Spinal cord (tissue), 9 donors: ENCODE measurements at regions not wholly inside any gene's neighbourhood (a gene's known extent, or its start where the extent isn't known, plus 50 kb on each side); places are given as distances from the start of the nearest gene placed in this dataset.

Source experiments
- DNase-seq, 6 donors: peaks; one replicate each; pipeline versions ENCODE4 v3.0.0 to v3.0.0-alpha.2; 2013 to 2015; ENCODE audit warnings: low spot score in 6 of 6, low read depth in 4 of 6
- H3K27ac ChIP-seq: one replicate; pipeline ENCODE4 v1.5.1; 2013; ENCODE audit warnings: low read depth, low read length, control low read depth
- H3K27me3 ChIP-seq: one replicate; pipeline ENCODE4 v1.6.1; 2013; ENCODE audit warnings: low read length; ENCODE audit not compliant: control insufficient read depth, insufficient read depth
- H3K36me3 ChIP-seq: one replicate; pipeline ENCODE4 v1.6.1; 2013; ENCODE audit warnings: low read length; ENCODE audit not compliant: control insufficient read depth, insufficient read depth
- H3K4me1 ChIP-seq: one replicate; pipeline ENCODE4 v1.6.1; 2013; ENCODE audit warnings: low read length; ENCODE audit not compliant: control insufficient read depth, insufficient read depth
- H3K4me3 ChIP-seq: one replicate; pipeline ENCODE4 v1.5.1; 2013; ENCODE audit warnings: low read depth, low read length, control low read depth
- H3K9me3 ChIP-seq: one replicate; pipeline ENCODE4 v1.6.1; 2013; ENCODE audit warnings: low read length; ENCODE audit not compliant: control insufficient read depth, insufficient read depth
- WGBS: methylation state at CpG from one replicate; pipeline ENCODE4 v1.1.5; 2013; ENCODE audit warnings: missing lambda C conversion rate; ENCODE audit not compliant: insufficient coverage; 5-methylcytosine and 5-hydroxymethylcytosine counted together
- donor health status: healthy.

- Histone ChIP-seq H3K27me3 (no peaks in the 10 kb centered on the region), H3K9me3 (no peaks in the 10 kb centered on the region), H3K27ac (peak overlapping the region; percentile 29), H3K4me1 (peaks cover 19% of the 10 kb centered on the region), H3K36me3 (no peaks in the 10 kb centered on the region), H3K4me3 (no peak overlapping the region)
- peak in 2 of 6 donors; percentile 20 to 63 for DNase-seq
- 55% methylated on average over 6 of the region's 6 CpGs for WGBS
These were observed 94.7 kb upstream of the NXT1 start for GRCh38 chr20:23255716-23256385.

DNA sequence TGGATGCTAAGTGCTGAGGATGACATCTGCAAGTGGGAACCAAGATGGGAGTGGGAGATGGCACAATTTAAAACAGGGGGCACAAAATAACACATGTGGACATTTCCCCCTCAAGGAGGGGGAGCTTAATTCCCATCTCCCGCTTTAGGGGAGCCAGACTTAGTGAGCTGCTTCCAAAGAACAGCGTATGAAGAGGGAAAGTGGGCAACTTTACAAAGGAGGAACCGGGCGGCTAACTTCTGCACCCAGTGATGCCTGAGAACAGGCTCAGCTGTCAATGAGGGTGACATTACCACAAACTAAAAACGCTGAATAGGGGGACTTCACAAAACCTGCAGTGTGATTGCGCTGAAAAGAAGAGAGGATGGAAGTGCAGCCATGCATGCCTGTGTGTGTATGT, 95.5 kb upstream of the NXT1 start:
- no peak overlapping the region for H3K27ac ChIP-seq
- WGBS = 60% methylated on average over 6 of the region's 6 CpGs
- H3K4me3 ChIP-seq = no peak overlapping the region
- peaks cover 19% of the 10 kb centered on the region for H3K4me1 ChIP-seq
- H3K27me3 ChIP-seq = no peaks in the 10 kb centered on the region
- no peak for DNase-seq
- H3K9me3 ChIP-seq = no peaks in the 10 kb centered on the region
- no peaks in the 10 kb centered on the region for H3K36me3 ChIP-seq

DNA sequence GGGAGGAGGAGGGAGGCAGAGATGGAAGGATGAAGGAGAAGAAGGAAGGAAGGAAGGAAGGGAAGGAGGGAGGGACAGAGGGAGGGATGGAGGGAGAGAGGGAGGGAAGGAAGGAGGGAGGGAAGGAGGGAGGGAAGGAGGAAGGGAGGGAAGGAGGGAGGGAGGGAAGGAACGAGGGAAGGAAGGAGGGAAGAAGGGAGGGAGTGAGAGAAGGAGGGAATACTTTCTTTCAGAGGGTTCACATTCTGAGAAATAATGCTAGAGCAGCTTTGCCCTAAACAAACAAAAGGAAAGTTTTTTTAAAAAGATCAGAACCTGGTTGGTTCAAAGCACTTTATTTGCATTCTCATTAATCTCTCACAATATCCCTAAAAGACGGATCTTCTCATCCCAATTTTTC, 96.1 kb upstream of the NXT1 start:
- no peak overlapping the region for H3K4me3 ChIP-seq
- WGBS = 70% methylated on average over 1 of the region's 2 CpGs

GRCh38 chr20:23254034-23254433, 96.6 kb upstream of the NXT1 start:
- 98% methylated on average over 3 of the region's 5 CpGs for WGBS
- H3K4me3 ChIP-seq = no peak overlapping the region
- DNase-seq = no peak
- no peaks in the 10 kb centered on the region for H3K9me3 ChIP-seq
- H3K27ac ChIP-seq = no peak overlapping the region
- no peaks in the 10 kb centered on the region for H3K27me3 ChIP-seq
- H3K36me3 ChIP-seq = no peaks in the 10 kb centered on the region
- H3K4me1 ChIP-seq = peaks cover 19% of the 10 kb centered on the region

More for the DNA sequence above, 96.1 kb upstream of the NXT1 start:
- Histone ChIP-seq H3K27ac (no peak overlapping the region), H3K9me3 (no peaks in the 10 kb centered on the region), H3K4me1 (peaks cover 19% of the 10 kb centered on the region), H3K27me3 (no peaks in the 10 kb centered on the region), H3K36me3 (no peaks in the 10 kb centered on the region)
- DNase-seq = no peak

DNA sequence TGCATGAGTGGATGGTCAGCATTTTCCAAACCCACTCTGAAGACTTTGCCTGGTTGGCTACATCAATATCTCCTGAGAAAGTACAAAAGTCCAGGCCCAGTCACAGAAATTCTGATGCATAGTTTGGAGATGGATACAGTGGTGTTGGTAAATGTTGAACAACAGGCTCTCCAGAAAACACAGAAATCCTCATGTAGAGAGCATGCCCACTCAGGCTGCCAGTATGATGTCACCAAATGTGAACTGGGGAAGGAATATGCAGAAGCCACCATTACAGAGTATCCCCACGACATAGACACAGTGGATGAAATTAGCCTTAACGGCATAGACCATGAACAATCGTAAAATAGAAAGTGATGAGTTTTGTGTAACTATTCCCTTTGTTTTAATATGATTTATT, 97.1 kb upstream of the NXT1 start:
- H3K4me1 ChIP-seq = peaks cover 19% of the 10 kb centered on the region
- H3K4me3 ChIP-seq = no peak overlapping the region
- no peak overlapping the region for H3K27ac ChIP-seq
- no peaks in the 10 kb centered on the region for H3K36me3 ChIP-seq
- H3K9me3 ChIP-seq = no peaks in the 10 kb centered on the region
- no peak for DNase-seq
- no peaks in the 10 kb centered on the region for H3K27me3 ChIP-seq
- WGBS = no CpG with 5 or more reads among the region's 3 CpGs

GRCh38 chr20:23251779-23252178, 98.8 kb upstream of the NXT1 start:
- WGBS = 81% methylated on average over 5 of the region's 6 CpGs
- Histone ChIP-seq H3K36me3 (no peaks in the 10 kb centered on the region), H3K9me3 (no peaks in the 10 kb centered on the region), H3K4me3 (no peak overlapping the region), H3K27me3 (no peaks in the 10 kb centered on the region), H3K4me1 (peaks cover 9% of the 10 kb centered on the region), H3K27ac (no peak overlapping the region)
- DNase-seq = no peak

DNA sequence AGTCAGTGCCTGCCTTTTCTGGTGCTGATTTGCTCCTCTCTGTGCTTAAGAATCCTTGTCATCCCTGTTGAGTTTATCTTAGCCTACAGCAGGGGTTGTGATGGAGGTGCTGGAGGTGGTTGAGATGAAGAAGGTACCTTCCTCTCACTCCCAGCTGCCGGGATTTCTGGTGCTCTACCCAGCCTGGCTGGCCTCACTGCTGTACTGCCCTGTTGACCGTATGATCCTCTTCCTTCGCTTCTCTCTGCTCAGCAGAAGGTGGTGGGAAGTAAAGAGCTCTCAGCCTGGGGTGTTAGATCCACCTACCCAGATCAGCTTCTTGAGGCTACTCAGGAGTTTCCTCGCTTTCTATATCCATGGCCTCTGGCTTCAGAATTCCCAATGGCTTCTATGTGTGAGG, 101.0 kb upstream of the NXT1 start:
- WGBS = 100% methylated on average over 1 of the region's 4 CpGs

GRCh38 chr20:23248461-23248882, 102.1 kb upstream of the NXT1 start:
- WGBS = 0% methylated on average over 1 of the region's 2 CpGs
- peak in 1 of 6 donors; percentile 58 for DNase-seq
- Histone ChIP-seq H3K36me3 (no peaks in the 10 kb centered on the region), H3K9me3 (no peaks in the 10 kb centered on the region), H3K4me3 (no peak overlapping the region), H3K27ac (no peak overlapping the region), H3K27me3 (no peaks in the 10 kb centered on the region), H3K4me1 (peaks cover 5% of the 10 kb centered on the region)

More for the DNA sequence above, 101.0 kb upstream of the NXT1 start:
- DNase-seq = no peak
- H3K4me3 ChIP-seq = no peak overlapping the region
- H3K9me3 ChIP-seq = no peaks in the 10 kb centered on the region
- no peak overlapping the region for H3K27ac ChIP-seq
- no peaks in the 10 kb centered on the region for H3K27me3 ChIP-seq
- H3K4me1 ChIP-seq = peaks cover 5% of the 10 kb centered on the region
- H3K36me3 ChIP-seq = no peaks in the 10 kb centered on the region

DNA sequence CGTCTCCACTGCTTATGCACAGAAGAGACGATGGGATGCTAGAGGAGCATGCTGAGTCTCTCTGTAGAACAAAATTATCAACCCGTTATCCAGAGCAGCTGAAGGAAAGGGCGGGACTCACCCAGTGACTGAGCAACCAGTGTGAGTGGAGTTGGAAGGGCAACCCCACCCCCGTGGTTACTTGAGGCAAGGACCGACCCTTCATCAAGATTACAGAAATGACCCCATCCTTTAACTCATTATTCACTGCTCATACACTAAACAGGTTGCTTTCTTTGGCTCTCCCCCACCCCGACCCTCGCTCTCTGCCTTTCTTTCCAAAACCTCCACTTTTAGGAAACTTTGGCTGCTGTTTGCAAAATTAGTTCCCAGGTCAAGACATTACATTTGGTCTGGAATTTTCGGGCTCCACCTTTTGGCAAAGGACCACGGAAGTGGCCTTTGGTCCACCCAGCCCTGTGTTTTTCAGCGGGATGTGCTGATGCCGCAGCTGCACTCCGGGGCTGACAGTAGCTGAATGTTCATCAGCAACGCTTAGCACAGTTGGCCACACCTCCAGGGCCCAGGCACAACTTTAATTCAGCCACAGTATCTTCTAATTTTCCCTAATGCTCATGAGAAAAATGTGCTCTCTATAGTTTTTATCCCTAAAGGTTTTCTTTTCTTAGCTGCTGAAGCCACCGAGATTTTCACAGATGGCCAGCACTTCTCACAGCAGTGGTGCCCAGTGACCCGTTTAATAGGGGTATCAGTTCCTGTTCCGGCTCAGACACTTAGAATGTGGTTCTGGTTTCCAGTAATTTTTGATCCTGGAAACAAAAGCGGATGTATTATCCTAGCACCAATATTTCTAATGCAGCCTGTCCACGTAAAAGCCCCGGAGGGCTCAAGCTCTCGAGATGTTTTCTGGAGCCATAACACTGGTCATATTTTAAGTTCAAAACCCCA, 103.6 kb upstream of the NXT1 start:
- DNase-seq = peak in 1 of 6 donors; percentile 44
- 65% methylated on average over 17 of the region's 21 CpGs for WGBS
- no peaks in the 10 kb centered on the region for H3K36me3 ChIP-seq
- no peaks in the 10 kb centered on the region for H3K27me3 ChIP-seq
- H3K9me3 ChIP-seq = no peaks in the 10 kb centered on the region
- H3K4me1 ChIP-seq = peaks cover 5% of the 10 kb centered on the region
- H3K4me3 ChIP-seq = no peak overlapping the region
- H3K27ac ChIP-seq = peak overlapping the region; percentile 40
